CD4-positive, alpha-beta T cell (primary cell): ENCODE measurements at regions not wholly inside any gene's neighbourhood (a gene's known extent, or its start where the extent isn't known, plus 50 kb on each side); places are given as distances from the start of the nearest gene placed in this dataset.

Source experiments
- ATAC-seq: fragments of 200-7000 bp; cut with Tn5 transposase; one replicate; pipeline ENCODE4 v1.10.0; 2022; ENCODE audit warnings: mild to moderate bottlenecking; ENCODE audit not compliant: poor library complexity
- CTCF ChIA-PET: fragments of 350-600 bp; sonication (Branson Sonifier 250); formaldehyde crosslinking; loops from one replicate; lab custom pipeline; 2021; ENCODE audit warnings: antibody characterized with exemption, inconsistent platforms; lab: Charles Lee
- POLR2A ChIA-PET: fragments of 350-600 bp; sonication (Branson Sonifier 250); formaldehyde crosslinking; loops from one replicate; lab custom pipeline; 2021; ENCODE audit warnings: antibody characterized with exemption, inconsistent platforms; lab: Charles Lee
- DNase-seq, 14 experiments: peaks; one replicate each; pipeline ENCODE4 v3.0.0-alpha.2; 2013 to 2020; ENCODE audit warnings: mixed read lengths in 2 of 14
- H3K27ac ChIP-seq, 2 donors: one replicate each; pipeline versions ENCODE4 v1.5.1 to v1.7.0; 2013; ENCODE audit warnings: low read length in 2 of 2, low read depth in 1 of 2, mild to moderate bottlenecking in 1 of 2
- H3K27me3 ChIP-seq, 2 experiments: 1 replicate in 1 of 2; 2 replicates in 1 of 2; pipeline versions ENCODE4 v1.6.1 to v1.7.0; 2013; ENCODE audit warnings: low read length in 2 of 2, control low read depth in 1 of 2, mild to moderate bottlenecking in 1 of 2, moderate library complexity in 1 of 2; ENCODE audit not compliant: insufficient read depth in 2 of 2, control insufficient read depth in 1 of 2
- H3K36me3 ChIP-seq: one replicate; pipeline ENCODE4 v1.6.1; 2013; ENCODE audit warnings: low read length, control low read depth; ENCODE audit not compliant: insufficient read depth
- H3K4me1 ChIP-seq: one replicate; pipeline ENCODE4 v1.6.1; 2013; ENCODE audit warnings: low read length, control low read depth; ENCODE audit not compliant: insufficient read depth
- H3K4me3 ChIP-seq: one replicate; pipeline ENCODE4 v1.5.1; 2013; ENCODE audit warnings: mild to moderate bottlenecking, low read length, moderate library complexity
- H3K9me3 ChIP-seq, 2 experiments: 1 replicate in 1 of 2; 2 replicates in 1 of 2; pipeline versions ENCODE4 v1.6.1 to v1.7.0; 2013; ENCODE audit warnings: low read length in 2 of 2, mild to moderate bottlenecking in 2 of 2, control low read depth in 1 of 2, moderate library complexity in 1 of 2; ENCODE audit not compliant: control insufficient read depth in 1 of 2, insufficient read depth in 1 of 2
- H3K27ac Mint-ChIP-seq: one replicate; pipeline ENCODE4 v1.8.0; 2020; ENCODE audit warnings: mixed read lengths
- H3K27me3 Mint-ChIP-seq: one replicate; pipeline ENCODE4 v1.8.0; 2021; ENCODE audit warnings: mixed read lengths
- H3K36me3 Mint-ChIP-seq: one replicate; pipeline ENCODE4 v1.8.0; 2021; ENCODE audit warnings: low read depth, mixed read lengths
- H3K4me1 Mint-ChIP-seq: one replicate; pipeline ENCODE4 v1.8.0; 2021; ENCODE audit warnings: low read depth, mixed read lengths
- H3K4me3 Mint-ChIP-seq: one replicate; pipeline ENCODE4 v1.8.0; 2020; ENCODE audit warnings: mild to moderate bottlenecking, mixed read lengths
- H3K9me3 Mint-ChIP-seq: one replicate; pipeline ENCODE4 v1.8.0; 2020; ENCODE audit warnings: mixed read lengths
- intact Hi-C, 2 experiments: fragments of 100-400 bp; cut with DNase I in 1 of 2; cut with micrococcal nuclease in 1 of 2; formaldehyde crosslinking; loops; one replicate each; pipeline versions ENCODE4 v1.15.1 to v1.9.0; 2023 to 2025; cut with DNase I, micrococcal nuclease
- TF ChIP-seq, protein P1 (sequence below): fragments of 200-600 bp; IDR thresholded peaks from one replicate; pipeline ENCODE4 v1.8.0; 2022; ENCODE audit warnings: antibody characterized with exemption, mild to moderate bottlenecking

DNA sequence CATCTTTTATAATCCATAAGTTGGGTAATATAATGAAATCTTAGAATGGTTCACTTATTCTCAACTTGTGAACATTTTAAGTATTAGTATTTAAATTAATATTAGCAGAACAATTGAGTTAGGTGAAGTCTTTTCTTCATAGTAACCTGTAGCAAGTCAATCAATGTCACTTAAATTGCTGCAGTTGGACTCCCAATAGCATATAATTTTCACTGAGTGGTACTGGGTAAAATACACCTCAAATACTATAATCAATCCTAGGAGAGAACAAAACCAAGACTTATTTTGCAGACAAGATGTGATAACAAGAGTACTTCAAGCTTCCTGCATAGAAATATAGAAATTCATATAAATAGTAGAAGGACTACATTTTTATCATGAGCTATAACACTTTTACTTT is 677.9 kb upstream of the LRRN3 start:
- Mint-ChIP-seq H3K27me3 (peaks cover 4% of the 10 kb centered on the region), H3K27ac (no peak overlapping the region), H3K36me3 (no peaks in the 10 kb centered on the region), H3K9me3 (peaks cover 2% of the 10 kb centered on the region), H3K4me1 (no peaks in the 10 kb centered on the region), H3K4me3 (no peak overlapping the region)
- Histone ChIP-seq H3K4me3 (no peak overlapping the region), H3K36me3 (no peaks in the 10 kb centered on the region), H3K27me3 (no peaks in the 10 kb centered on the region), H3K27ac (no peak overlapping the region), H3K4me1 (no peaks in the 10 kb centered on the region), H3K9me3 (no peaks in the 10 kb centered on the region)
- ATAC-seq (no peak), DNase-seq (no peak)
- ChIA-PET POLR2A (no interaction called here), CTCF (no interaction called here)
- intact Hi-C loops, result no loop called here
- TF ChIP-seq, protein P1, sequence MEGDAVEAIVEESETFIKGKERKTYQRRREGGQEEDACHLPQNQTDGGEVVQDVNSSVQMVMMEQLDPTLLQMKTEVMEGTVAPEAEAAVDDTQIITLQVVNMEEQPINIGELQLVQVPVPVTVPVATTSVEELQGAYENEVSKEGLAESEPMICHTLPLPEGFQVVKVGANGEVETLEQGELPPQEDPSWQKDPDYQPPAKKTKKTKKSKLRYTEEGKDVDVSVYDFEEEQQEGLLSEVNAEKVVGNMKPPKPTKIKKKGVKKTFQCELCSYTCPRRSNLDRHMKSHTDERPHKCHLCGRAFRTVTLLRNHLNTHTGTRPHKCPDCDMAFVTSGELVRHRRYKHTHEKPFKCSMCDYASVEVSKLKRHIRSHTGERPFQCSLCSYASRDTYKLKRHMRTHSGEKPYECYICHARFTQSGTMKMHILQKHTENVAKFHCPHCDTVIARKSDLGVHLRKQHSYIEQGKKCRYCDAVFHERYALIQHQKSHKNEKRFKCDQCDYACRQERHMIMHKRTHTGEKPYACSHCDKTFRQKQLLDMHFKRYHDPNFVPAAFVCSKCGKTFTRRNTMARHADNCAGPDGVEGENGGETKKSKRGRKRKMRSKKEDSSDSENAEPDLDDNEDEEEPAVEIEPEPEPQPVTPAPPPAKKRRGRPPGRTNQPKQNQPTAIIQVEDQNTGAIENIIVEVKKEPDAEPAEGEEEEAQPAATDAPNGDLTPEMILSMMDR, result no peak

DNA sequence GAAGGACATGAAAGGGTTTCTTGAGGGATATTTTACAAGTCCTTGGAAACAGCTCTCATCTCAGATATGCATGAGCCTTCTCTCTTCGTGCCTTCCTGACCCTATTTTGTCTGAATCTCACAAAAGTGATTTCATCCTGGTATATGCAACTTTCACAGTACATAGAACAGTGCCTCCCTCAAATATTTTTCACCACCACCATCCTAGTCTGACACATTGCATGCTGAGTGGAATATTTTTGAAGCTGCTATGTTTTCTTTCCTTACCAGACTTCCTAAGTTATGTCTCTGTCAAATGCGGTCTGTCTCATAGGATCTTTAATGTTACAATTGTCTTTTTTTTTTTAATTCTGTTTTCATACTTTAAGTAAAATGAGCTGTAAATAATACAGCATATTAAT is 673.3 kb upstream of the LRRN3 start:
- H3K9me3 ChIP-seq, result no peaks in the 10 kb centered on the region
- no peaks in the 10 kb centered on the region for H3K9me3 Mint-ChIP-seq
- no peaks in the 10 kb centered on the region for H3K36me3 ChIP-seq
- H3K27me3 Mint-ChIP-seq, result peaks cover 4% of the 10 kb centered on the region
- intact Hi-C loops, result no loop called here
- no peak overlapping the region for H3K4me3 Mint-ChIP-seq
- H3K4me1 Mint-ChIP-seq, result no peaks in the 10 kb centered on the region
- ChIA-PET CTCF (interaction anchor here (1.1 kb wide), 1 partner anchor 22 kb away, joined by 4 read pairs; no protein-coding TSS in a partner anchor), POLR2A (no interaction called here)
- no peak overlapping the region for H3K4me3 ChIP-seq
- no peaks in the 10 kb centered on the region for H3K27me3 ChIP-seq
- H3K27ac ChIP-seq, result no peak overlapping the region
- no peak overlapping the region for H3K27ac Mint-ChIP-seq
- DNase-seq (no peak), ATAC-seq (no peak)
- TF ChIP-seq, protein P1, result no peak
- no peaks in the 10 kb centered on the region for H3K36me3 Mint-ChIP-seq
- no peaks in the 10 kb centered on the region for H3K4me1 ChIP-seq

DNA sequence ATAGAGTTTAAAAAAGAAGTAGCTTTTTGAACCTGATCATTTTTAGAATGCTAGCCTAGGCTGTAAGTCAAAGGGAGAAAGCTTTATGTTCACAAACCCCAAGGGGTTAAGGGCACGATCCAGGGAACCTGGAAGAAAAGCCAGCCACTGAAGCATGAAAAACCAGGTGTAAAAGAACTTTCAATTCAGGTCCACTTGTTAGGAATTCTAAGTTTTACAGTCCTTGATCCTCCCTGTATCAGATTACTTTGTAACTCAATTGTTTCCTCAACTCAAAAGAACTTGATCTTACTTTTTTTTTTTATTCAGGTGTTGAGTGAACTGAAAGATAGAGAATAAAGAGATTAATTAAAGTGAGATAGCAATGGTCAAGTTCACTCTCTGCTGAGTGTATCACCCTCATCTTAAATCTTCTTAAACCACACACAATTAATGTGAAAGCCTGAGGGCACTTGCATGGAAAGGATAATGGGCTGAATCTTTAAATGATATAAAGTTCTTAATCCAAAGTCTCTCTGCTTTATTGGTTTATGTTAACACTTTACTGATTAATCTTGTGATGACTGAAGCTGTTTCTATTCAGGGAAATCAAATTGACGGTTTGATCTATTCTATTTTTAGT is 672.2 kb upstream of the LRRN3 start:
- no peak overlapping the region for H3K4me3 Mint-ChIP-seq
- Histone ChIP-seq H3K27me3 (no peaks in the 10 kb centered on the region), H3K9me3 (no peaks in the 10 kb centered on the region), H3K27ac (no peak overlapping the region), H3K4me1 (no peaks in the 10 kb centered on the region), H3K36me3 (no peaks in the 10 kb centered on the region), H3K4me3 (no peak overlapping the region)
- ChIA-PET CTCF (no interaction called here), POLR2A (no interaction called here)
- intact Hi-C loops, result no loop called here
- H3K27me3 Mint-ChIP-seq, result peaks cover 4% of the 10 kb centered on the region
- no peak overlapping the region for H3K27ac Mint-ChIP-seq
- DNase-seq (no peak), ATAC-seq (no peak)
- H3K4me1 Mint-ChIP-seq, result no peaks in the 10 kb centered on the region
- TF ChIP-seq, protein P1, result no peak
- H3K9me3 Mint-ChIP-seq, result no peaks in the 10 kb centered on the region
- no peaks in the 10 kb centered on the region for H3K36me3 Mint-ChIP-seq
